Loucy (cell line): ENCODE measurements at regions not wholly inside any gene's neighbourhood (a gene's known extent, or its start where the extent isn't known, plus 50 kb on each side); places are given as distances from the start of the nearest gene placed in this dataset.

Source experiments
- CTCF ChIP-seq: fragments of 200-600 bp; sonication (generic); conservative IDR thresholded peaks from 2 replicates; pipeline ENCODE4 v1.5.1; 2014; ENCODE audit warnings: mild to moderate bottlenecking, antibody characterized with exemption, low read length
- EZH2phosphoT487 ChIP-seq: fragments of 200-600 bp; IDR thresholded peaks from 2 replicates; pipeline ENCODE4 v1.6.1; 2018; ENCODE audit warnings: antibody characterized with exemption, mild to moderate bottlenecking, moderate library complexity, borderline replicate concordance

- TF ChIP-seq CTCF (no peak), EZH2phosphoT487 (no peak)
Observed at GRCh38 chr2:152950126-152950525, 231.7 kb downstream of the ARL6IP6 start.
